Tongue (tissue), 1 donor: ENCODE measurements at regions not wholly inside any gene's neighbourhood (a gene's known extent, or its start where the extent isn't known, plus 50 kb on each side); places are given as distances from the start of the nearest gene placed in this dataset.

Experiments used
- DNase-seq: peaks from one replicate; pipeline ENCODE4 v3.0.0-alpha.2; 2015

DNA sequence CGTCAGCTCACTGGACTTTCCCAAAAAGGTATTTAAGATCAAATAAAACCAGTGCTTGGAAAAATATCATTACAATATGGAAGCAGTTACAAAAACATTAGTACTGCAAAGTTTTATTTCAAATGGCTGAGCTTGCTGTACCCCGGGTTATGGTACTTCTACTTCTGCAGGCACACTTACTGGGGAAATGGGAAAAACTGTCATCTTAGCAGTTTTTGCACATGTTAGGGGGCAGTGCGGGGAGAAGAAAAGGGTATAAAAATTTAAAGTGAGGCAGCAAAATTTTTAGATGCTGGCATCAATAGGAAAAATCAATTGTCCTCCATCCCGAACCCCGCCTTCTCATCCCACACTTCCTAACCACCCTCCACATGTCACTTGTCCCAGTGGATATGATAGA lies 133.4 kb downstream of the ATG4C start:
- no peak for DNase-seq

DNA sequence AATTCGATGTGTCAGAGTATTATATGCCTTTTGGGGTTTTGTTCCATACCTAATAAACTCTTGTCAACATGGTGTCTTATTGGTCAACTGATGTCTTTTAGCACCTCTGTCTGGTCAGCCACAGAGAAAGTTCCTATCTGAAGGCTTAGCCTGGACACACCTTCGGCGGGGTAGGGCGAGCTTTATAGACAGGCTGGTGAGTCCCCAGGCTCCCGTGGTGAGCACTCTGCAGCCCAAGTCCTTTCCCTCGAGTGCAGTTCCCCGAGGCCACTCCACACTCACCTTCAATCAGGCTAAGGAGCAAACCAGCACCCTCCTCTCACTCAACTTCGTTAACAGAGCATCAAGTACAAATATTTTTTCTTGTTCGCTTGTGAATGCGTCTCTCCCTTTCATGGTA lies 133.9 kb downstream of the ATG4C start:
- DNase-seq: no peak

DNA sequence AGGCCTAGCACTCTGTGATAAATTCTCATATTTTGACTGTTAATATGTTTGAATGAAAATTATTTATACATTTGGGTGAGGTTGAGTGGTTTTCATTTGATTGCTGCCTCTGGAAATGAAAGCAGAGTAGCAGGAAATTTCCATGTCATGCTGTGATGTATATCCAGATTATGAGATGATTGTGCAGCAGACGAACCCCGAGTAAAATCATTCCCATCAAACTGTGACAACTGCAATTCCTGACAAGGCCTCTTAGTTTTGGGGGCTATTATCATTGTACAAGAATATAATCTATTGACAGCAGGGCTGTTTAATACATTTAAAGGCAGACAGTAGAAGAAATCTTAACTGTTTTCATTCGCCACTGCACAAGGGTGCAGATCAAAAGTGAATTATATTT lies 134.8 kb downstream of the ATG4C start:
- DNase-seq: no peak

DNA sequence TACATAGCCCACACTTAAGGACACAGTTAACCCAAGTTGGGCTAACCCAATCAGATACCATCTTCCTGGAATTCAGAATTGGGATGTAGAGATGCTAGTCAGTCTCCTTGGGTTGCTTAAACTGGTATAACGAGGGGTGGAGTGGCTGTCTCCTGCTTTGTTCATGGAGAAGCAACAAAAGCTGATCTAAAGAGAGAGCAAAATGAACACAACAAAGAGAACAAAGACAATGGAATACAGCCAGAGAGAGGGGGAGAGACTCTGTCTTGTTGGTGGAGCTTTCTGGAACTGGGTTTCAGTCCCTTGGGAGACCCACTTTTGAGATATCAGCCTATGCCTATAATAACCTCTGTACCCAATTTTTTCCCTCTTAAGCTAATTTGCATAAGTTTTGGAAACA lies 138.1 kb downstream of the ATG4C start:
- DNase-seq: no peak

DNA sequence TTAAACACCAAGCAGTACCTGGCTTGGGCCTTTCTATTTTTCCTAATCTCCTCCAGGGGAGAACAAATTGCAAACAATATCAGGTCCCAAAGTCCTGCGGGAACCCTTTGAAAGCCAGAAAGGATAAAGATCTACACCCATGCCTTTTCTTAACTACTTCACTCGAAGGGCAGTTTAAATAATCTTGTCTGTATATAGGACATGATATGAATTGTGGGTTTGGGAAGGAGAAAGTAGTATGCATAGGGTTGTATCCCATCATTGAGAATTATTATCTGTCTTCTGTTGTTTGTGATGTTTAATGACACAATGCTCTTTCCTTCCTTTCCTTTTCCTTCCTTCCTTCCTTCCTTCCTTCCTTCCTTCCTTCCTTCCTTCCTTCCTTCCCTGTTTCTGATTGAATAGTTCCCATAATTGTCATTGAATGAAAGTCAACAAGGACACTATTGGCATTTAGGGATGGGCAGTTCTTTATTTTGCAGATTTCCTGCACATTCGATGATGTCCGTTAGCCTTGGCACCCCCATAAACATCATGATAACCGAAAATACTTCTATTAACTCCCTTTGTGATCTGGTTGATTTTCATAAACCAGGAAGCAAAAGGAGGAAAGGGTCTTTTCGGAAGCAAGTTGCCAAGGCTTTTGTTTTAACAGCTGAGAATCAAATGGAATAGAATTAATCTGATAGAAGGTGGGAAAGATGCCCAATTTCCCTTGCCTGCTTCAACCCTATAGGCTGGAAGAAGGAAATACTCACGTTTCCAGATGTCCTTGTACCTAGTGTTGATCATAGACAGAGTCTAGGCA lies 141.3 kb downstream of the ATG4C start:
- DNase-seq: no peak

DNA sequence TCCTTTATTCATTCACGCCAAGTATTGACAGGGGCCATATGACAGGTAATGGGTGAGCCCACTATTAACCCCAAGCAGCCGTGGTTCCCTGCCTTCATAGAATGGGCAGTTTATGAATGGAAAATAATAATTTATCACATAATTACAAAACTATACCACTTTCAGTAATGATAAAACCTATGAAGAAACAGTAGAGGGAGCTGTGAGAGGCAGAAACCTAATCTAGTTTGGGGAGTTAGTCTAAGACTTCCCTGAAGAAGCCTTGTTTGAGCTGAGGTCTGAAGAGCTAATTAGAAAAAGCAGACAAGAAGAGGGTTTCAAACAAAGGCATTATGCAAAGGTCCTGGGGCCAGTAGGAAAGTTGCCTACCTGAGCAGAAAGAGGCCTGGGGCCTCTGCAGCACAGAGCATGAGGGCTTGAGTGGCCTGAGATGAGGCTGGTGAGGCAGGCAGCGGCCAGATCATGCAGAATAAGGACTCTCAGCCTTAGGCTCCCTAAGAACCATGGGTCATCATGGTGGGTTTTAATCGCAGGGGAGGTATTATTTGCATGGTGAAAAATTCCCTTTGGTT lies 142.8 kb downstream of the ATG4C start:
- DNase-seq: no peak

DNA sequence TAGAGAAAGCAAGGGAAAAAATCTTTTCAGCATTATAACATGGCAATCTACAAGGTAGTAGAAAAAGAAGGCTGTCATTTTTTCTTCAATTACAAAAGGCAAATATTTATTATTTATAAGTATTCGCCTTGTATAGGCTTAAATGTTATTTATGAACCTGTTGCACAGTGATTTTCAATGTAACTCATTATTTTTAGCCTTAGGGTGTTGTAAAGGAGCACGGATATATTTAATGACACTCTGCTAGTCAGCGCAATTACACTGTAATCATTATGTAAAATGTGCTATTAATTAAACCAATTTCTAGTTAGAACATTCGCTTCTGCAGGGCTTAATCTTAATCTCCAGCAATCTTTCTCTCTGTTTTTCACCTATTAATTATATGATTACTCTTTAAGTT lies 145.0 kb downstream of the ATG4C start:
- no peak for DNase-seq

DNA sequence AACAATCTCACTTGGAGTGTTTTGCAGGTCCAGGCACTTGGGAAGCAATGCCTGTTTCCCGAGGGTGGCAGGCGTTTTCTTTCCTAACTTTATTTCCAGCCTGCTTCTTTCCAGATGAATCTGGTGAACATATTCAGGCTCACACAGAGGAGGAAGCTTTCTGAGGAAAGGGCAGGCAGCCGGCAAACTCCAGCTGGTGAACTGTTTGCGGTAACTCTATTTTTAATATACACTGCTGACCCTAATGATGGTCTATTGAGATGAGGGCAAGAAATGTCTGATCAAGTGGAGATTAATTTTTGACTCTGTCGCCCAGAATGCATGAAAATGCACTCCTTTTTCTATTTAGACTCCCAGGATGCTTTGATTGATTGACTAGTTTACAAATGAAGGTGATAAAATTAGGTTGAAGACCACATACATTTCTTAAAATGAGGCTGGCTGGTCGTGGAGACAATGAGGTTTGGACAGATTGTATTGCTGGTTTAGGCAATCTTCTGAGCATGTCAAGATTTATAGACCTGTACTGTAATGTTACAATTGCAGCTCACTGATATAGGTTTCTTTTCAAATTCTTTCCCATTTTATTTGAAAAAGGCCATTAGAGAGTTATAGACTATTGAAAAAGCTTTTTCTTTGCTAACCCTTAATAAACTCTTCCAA lies 153.8 kb downstream of the ATG4C start:
- no peak for DNase-seq

DNA sequence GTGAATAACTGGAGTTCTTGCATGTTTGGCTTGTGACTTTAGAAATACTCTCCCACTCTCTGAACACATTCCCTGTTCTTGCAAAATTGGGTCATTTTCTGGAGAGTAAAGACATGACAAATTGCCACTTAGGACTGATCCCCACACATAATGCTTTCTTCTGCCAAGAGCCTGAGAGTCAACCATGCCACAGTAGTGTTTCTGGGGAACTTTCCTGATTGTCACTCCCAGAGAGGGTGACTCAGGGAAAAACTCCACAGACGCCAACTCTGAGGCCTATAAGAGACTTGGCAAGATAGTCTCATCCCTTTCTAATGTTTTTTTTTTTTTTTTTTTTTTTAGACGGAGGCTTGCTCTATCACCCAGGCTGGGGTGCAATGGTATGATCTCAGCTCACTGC lies 157.8 kb downstream of the ATG4C start:
- no peak for DNase-seq

DNA sequence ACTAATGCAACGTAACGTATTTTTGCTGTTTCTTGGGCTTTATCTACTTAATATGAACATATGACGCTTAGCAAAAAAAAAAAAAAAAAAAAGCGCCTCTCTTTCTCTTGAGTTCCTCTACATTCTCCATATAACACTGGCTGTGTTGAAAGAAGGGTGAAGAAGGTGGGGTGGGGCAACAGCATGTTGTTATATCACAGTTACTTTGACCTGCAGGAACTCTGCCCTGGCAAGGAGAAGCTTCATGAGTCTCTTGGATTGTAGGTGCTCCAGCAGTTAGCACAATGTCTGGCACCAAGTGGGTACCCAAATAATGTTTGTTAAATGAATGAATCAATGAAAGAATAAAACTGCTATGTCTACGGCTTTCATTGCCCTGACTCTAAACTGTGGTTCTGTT lies 162.6 kb downstream of the ATG4C start:
- DNase-seq: no peak

DNA sequence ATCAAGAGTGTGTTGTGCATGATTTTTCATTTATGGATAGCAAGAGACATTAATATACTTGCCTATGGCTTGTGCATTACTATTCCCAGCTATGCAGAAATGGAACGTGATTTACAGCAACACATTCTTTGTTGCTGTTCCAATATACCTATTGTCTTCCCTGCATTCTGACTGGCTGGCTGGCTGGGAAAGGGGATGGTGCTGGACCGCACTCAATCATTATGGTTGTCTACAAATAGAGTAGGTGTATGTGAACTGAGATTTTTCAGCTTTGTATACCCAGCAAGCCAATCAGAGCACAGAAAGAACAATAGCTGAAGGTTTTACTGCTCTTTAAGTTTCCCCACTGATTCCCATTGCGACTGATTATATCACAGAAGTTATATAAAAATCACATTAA lies 167.5 kb downstream of the ATG4C start:
- no peak for DNase-seq

DNA sequence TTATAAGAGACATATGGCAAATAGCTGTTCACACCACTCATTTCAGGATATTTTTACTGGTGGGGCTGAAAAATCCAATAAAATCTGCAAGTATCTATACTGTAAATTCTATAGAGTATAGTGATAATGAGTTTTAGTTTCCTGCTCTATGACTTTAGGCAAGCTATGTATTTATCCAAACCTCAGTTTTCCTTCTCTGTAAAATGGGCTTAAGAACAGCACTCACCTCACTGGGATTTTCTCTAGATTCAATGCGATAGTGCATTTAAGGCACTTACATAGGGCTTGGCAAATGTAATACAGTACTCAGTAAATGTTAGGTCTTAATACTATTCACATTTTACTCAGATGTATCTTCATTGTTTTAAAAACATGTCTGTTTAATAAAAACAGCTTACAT lies 168.7 kb downstream of the ATG4C start:
- no peak for DNase-seq

DNA sequence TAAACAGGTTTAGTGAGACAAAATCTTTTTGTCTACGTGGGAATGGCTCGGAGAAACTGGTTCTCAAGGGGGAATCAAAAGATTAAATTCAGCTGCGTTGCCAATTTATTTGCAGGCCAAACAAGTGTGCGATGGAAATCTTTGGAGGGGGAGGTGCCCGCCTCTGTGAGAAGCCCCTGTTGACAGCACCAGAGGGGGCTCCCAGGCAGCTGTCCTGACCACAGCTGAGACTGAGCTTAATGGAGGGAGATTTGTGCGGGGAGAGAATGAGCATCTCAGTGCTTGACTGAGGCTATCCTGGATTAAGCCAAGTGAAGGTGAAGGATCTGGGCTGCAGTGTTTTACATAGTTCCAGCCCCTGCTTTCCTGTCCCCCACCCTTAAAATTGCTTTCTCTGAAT lies 169.7 kb downstream of the ATG4C start:
- peak; percentile 85 for DNase-seq

DNA sequence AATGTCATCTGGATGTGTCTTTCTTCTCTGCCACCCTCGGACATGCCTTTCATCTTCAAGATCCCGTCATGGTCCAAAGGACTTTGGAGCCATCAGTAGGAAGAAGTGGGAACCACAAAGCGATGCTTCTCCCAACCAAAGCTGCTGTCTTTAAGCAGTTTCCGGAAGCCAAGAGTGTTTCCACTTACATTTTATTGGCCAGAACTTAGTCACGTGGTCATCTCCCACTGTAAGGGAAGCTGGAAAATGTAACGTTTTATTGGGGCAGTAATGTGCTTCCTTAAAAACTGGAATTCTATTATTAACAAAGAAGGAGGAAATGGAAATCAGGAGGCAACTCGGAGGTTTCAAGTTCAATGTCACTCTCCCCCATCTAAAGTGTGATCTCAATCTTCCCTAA lies 170.8 kb downstream of the ATG4C start:
- no peak for DNase-seq

DNA sequence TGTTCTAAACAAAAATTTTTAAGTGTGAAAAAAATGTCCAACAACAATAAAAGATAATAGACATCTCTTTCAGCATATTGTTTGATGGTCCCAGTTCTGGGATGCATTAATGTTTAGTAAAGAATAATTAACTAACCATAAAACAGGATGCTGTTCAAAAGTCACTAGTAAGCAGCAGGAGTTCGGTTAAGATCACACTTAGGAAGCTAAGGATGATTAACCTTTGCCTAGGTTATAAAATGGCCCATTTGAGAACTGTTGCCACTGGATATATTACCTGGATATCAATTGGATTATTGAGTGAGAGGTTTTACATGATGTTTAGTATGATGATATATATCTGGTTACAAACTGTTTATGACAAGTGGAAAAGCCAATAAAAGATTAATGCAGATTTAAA lies 171.7 kb downstream of the ATG4C start:
- no peak for DNase-seq

DNA sequence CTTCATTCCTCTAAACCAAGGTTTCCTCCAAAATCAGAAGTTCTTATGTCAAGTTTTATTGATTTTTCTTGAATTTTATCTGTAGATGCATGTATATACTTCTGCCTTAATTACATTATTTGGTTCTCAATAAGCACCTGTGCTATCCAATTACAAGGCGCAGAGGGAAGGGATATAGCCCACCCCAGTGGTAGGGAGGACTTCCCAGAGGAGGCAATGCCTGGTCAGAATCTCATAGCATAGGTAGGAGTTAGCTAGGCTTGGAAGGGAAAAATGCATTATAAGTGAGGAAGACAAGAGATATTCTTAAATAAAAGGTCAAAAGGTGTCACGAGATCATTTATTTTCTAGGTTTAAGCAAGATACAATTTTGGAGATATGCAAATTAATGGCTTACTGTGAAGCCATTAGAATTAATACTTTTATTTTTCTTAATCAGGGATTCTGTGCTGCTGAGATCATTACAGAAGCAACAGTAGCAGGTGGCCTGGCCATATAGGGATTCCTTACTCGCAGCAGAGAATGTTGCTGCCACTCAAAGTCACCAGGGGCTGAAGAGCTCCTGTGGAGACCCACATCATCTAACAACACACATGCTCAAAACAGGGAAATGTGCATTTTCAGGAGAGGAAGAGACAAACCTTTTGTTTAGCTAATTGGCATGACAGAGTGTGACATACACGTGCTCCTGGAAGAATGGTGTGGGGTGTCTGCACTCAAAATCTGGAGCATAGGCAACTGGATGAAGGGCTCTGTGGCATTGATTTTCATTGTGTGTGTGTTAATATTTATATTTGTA lies 178.3 kb downstream of the ATG4C start:
- DNase-seq: peak; percentile 20

DNA sequence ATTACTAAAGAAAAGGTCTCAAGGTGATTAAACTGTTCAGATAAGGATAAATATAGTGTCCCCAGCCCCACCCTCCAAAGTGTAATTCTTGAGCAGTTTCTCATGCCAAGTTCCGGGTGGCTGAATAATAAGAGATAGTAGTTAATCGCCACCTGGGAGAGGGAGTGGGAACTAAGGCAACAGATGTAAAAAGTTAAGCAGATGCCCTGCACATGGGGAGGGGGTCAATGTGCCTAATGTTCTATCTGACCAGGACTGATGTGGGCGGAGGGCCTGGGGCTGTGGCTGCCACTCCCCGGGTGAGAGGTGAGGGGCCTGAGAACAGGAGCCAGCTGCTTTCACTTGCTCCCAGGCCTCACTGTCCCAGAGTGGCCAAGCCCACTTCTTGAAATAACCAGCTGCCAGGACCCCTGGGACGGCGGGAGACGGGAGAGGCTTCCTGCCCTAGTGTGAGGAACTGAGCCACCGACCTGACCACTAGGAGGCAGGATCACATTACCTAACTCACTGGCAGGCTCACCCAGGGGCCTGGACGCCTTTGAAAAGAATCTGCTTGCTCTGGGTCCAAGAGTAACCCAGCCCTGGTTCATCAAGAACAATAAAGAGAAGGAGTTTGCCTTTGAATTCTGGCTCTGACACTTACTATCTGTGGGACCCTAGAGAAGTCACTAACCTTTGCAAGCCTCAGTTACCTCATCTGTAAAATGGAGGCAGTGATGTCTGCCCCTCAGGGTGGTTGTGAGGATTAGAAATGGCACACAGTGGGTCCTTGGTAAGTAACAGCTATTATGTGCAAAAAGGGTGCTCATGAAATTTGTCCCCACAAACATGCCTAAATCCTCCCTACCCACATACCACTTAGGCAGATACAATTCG lies 179.2 kb downstream of the ATG4C start:
- DNase-seq: peak; percentile 87

DNA sequence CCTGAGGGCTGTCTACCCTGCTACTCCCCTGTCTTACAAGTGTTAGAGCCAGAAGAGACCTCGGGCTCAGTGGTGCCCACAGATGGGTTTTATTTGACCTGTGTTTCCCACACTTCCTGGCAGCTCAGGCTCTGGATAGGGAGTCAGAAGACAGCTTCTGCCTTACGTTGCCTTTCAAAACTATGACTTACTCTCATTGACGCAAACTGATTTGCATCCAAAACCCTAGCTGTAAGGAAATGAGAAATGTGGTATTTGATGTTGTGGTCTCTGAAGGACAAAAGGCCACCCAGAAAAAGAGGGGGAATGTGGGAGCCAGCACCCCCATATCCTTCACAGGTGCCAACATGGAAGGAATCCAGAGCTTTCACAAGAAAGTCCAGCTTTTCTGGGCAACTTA lies 180.2 kb downstream of the ATG4C start:
- no peak for DNase-seq

DNA sequence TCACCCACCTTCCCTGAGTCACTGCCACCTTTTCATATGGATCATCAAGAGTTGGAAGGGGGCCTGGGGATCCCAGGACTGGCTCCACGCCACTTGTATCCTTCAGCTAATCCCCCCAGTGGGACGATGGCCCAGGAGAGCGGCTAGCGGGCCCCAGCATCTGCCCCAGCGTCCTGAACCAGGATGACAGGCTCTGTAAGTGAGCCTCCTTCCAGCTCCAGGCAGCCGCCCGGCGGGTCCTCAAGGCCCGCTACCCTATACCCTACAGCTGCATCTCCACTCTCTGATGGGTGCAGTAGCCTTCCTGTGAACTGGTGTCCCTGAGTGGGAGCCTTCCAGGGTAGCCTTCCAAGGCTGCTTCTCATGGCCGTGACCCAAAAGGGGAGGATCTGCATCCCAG lies 183.1 kb downstream of the ATG4C start:
- no peak for DNase-seq

DNA sequence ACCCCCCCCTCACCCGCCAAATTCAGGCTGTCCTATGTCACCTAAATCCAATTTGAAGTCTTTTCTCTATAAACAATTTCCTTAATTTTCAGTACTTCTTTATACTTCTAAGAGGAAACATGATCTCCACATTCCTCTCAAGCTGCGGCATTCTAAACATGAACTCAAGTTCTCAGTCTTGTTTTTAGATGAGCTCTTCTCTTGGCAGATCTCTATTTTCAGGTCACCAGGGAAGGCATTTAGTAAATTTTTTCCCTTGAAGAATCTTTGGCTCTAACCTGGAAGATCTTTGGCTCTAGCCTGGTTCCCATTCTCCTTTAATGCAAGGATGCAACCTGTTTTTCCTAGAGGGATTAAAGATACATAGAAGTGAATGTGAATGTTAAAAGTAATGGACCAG lies 193.4 kb downstream of the ATG4C start:
- peak; percentile 45 for DNase-seq

DNA sequence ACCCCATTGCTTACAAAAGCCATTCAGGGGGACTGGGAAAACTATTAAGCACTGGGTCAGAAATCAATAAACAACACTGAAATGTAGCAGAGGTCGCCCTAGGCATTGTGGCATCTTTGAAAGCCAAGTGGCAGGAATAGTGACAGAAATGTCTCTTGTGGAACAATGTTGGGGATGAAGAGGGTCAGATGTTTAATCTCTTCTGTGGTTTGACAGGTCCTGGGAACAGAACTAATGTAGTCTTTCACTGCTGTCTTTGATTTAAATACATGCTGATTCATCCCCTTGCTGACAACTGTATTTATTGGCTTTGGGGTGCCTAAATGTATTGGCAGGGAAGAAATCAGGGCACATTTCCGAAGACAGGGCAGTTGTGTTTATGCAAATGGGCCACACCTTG lies 194.8 kb downstream of the ATG4C start:
- no peak for DNase-seq

DNA sequence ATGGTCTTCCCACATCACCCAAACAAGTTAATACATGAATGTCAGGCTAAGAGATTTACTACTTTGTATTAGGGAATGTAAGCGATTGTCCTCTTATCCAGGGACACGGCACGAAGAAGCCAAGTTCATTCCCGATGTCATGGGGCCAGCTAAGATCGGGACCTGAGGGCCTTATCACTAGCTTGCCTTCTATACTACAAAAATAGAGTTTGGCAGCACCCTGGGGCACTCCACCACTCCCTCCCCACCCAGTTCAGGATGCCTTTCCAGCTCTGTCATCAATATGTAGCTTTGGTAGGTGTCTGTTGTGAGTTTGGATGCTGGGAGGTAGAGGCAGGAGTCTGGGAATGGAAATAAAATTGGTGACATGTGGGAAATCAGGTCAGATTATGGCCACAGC lies 197.5 kb downstream of the ATG4C start:
- DNase-seq: no peak
